SK-MEL-5 (cell line): ENCODE measurements at regions not wholly inside any gene's neighbourhood (a gene's known extent, or its start where the extent isn't known, plus 50 kb on each side); places are given as distances from the start of the nearest gene placed in this dataset.
"Not testable (repeated sequence)": the region's sequence is repeated elsewhere in the genome, so short reads cannot be mapped to it uniquely, and the experiment has no call there.

ENCODE experiments used
- DNase-seq: peaks from one replicate; pipeline ENCODE4 v3.0.0-alpha.2; 2016; ENCODE audit warnings: low read depth, low spot score
- in situ Hi-C: cut with HindIII; loops from 2 replicates; pipeline ENCODE4 v1.10.0; 2016; ENCODE audit warnings: low sequenced_read_pairs, high pct_unique_total_duplicates, low pct_unique_long_range_greater_than_20kb

- in situ Hi-C loops = no loop called here
- DNase-seq = no peak
Measured at GRCh38 chr20:53794529-53795115, 201.0 kb upstream of the ZNF217 start.

GRCh38 chr20:53793783-53794383 is 200.2 kb upstream of the ZNF217 start:
- in situ Hi-C loops = no loop called here
- DNase-seq = no peak

- in situ Hi-C loops = no loop called here
- no peak for DNase-seq
Measured at GRCh38 chr20:53792946-53793536, 199.4 kb upstream of the ZNF217 start.

DNA sequence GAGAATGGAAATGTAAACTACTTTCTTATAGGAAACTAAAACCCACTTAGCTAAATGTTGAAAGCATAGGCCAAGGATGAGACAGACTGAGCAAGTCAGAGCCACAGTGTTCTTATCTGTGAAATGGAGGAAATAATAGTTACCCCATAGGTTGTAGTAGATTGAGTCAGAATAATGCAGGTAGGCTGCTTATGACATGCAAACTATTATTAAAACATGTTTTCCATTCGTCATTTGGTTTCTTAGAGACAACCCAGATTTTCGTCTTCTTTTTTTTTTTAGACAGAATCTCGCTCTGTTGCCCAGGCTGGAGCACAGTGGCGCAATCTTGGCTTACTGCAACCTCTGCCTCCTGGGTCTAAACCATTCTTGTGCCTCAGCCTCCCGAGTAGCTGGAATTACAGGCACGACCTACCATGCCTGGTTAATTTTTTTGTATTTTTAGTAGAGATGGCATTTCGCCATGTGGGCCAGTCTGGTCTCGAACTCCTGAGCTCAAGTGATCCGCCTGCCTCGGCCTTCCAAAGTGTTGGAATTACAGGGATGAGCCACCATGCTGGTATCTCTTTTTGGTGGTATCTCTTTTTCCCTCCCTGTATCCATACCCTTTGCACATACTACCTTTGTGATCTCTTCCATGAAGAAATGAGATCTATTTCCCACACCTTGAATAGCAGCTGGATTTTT is 196.5 kb upstream of the ZNF217 start:
- in situ Hi-C loops = no loop called here
- no peak for DNase-seq

- in situ Hi-C loops = no loop called here
- no peak for DNase-seq
Measured at GRCh38 chr20:53788253-53789022, 194.8 kb upstream of the ZNF217 start.

DNA sequence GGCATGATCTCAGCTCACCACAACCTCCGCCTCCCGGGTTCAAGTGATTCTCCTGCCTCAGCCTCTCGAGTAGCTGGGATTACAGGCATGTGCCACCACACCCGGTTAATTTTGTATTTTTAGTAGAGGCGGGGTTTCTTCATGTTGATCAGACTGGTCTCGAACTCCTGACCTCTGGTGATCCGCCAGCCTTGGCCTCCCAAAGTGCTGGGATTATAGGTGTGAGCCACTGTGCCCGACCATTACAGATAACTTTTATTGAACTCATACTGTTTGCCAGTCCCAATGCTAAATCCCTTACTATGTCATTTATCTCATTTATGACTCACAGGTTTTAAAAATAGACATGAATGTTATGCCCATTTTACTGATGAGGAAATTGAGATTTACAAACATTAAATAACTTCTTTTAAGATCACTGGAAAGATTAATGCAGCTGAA is 193.9 kb upstream of the ZNF217 start:
- in situ Hi-C loops, DNase-seq: not testable (repeated sequence)

DNA sequence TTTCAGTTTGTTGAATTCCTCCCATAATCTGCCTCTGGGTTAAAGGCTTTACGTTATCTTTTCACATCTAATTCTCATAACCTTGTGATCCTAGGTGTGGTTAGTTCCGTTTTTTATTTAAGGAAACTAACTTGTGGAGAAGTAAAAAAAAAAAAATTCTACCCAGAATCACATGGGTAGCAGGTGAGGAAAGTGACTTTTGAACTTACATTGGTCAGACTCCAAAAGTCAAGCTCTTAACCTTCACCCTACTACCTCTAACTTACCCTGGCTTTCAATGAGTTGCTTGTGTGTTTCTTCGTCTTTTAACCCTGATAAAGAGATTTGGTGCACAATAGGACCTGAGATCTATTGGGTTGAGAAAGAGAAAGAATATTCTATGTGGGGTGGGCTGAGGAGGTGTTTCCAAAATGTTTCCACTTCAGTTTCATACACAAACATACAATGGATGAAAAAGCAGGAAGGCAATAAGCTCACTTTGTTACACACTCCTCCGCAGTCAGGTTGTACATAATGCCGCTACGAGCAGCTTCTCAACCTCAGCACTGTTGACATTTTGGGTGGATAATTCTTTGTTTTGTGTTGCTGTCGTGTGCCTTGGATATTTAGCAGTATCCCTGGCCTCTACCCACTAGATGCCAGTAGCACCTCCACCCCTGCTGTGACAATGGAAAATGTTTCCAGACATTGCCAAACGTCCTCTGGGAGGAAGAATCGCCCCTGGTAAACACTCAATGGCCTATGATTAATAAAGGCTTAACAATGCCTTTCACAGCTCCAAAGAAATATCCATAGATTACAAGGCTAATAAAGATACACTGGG is 193.0 kb upstream of the ZNF217 start:
- no peak for DNase-seq
- in situ Hi-C loops = no loop called here

- no peak for DNase-seq
- in situ Hi-C loops = no loop called here
Measured at GRCh38 chr20:53786071-53786444, 192.4 kb upstream of the ZNF217 start.

GRCh38 chr20:53785320-53785719 is 191.7 kb upstream of the ZNF217 start:
- in situ Hi-C loops = no loop called here
- DNase-seq = no peak

DNA sequence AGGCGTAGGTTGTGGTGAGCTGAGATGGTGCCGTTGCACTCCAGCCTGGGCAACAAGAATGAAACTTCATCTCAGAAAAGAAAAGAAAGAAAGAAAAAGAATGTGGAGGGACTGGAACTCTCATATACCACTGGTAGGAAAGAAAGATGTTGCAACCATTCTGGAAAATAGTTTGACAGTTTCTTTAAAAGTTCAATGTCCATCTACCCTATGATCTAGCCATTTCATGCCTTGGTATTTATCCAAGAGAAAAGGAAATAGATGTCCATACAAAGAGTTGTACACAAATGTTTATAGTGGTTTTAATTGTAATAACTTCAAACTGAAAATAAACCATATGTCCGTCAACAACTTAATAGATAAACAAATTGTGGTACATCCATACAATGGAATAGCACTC is 190.1 kb upstream of the ZNF217 start:
- no peak for DNase-seq
- in situ Hi-C loops = no loop called here

GRCh38 chr20:53782612-53783246 is 189.1 kb upstream of the ZNF217 start:
- DNase-seq = no peak
- in situ Hi-C loops = no loop called here

DNA sequence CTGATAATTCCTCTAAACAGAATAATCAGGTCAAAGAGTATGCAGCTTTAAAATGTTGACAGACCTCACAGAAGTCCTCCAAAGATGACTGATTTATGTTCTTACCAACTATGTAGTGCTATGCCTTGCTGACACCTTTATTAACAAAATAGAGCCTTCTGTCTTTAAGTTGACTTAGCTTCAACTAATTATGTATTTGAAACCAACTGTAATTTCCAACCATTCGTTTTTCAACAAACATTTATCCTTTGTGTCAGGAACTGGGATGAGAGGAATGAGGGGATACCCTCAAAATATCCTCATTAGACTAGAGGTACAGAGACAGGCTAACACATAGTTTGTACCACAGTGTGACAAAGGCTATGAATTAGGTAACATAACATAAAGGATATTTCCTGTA is 186.2 kb upstream of the ZNF217 start:
- in situ Hi-C loops = no loop called here
- DNase-seq = no peak

DNA sequence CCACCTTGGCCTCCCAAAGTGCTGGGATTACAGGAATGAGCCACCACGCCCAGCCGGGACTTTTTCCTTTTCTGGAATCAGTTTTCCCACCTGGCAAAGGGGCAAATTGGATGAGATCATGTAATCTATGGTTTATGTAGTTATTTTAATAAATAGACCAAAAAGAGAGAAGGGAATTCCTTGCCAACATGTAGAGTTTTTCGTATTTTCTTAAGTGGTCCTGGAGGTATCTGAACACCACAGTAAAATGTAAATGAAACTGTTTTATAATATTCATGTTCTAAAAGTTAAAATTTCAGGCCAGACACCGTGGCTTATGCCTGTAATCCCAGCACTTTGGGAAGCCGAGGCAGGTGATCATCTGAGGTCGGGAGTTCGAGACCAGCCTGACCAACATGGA is 185.1 kb upstream of the ZNF217 start:
- DNase-seq = no peak
- in situ Hi-C loops = no loop called here

- in situ Hi-C loops = no loop called here
Measured at GRCh38 chr20:53778041-53778516, 184.4 kb upstream of the ZNF217 start.

GRCh38 chr20:53777402-53777801 is 183.8 kb upstream of the ZNF217 start:
- in situ Hi-C loops = not testable (repeated sequence)

More at GRCh38 chr20:53778041-53778516, 184.4 kb upstream of the ZNF217 start:
- no peak for DNase-seq

DNA sequence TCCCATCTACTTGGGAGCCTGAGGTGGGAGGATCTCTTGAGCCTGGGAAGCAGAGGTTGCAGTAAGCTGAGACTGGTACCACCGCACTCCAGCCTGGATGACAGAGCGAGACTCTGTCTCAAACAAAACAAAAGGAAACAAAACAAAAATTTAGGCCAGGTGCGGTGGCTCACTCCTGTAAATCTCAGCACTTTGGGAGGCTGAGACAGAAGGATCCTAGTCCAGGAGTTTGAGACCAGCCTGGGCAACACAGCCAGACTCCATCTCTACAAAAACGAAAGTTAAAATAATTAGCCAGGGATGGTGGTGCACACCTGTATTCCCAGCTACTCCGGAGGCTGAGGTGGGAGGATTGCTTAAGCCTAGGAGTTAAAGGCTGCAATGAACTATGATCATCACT is 183.2 kb upstream of the ZNF217 start:
- in situ Hi-C loops = no loop called here

More at GRCh38 chr20:53777402-53777801, 183.8 kb upstream of the ZNF217 start:
- not testable (repeated sequence) for DNase-seq

More for the DNA sequence above, 183.2 kb upstream of the ZNF217 start:
- no peak for DNase-seq
